ENCODE measurements at regions not wholly inside any gene's neighbourhood (a gene's known extent, or its start where the extent isn't known, plus 50 kb on each side); places are given as distances from the start of the nearest gene placed in this dataset.

- Histone ChIP-seq H3K4me3 (no peak overlapping the region), H3K36me3 (ENCODE audit: low read depth) (no peaks in the 10 kb centered on the region), H3K9me3 (peaks cover 13% of the 10 kb centered on the region), H3K4me1 (ENCODE audit: low read depth) (no peaks in the 10 kb centered on the region)
- DNase-seq (no peak), ATAC-seq (no peak)
- intact Hi-C loops (cut with DNase I, micrococcal nuclease), result no loop called here
- TF ChIP-seq, protein P1, sequence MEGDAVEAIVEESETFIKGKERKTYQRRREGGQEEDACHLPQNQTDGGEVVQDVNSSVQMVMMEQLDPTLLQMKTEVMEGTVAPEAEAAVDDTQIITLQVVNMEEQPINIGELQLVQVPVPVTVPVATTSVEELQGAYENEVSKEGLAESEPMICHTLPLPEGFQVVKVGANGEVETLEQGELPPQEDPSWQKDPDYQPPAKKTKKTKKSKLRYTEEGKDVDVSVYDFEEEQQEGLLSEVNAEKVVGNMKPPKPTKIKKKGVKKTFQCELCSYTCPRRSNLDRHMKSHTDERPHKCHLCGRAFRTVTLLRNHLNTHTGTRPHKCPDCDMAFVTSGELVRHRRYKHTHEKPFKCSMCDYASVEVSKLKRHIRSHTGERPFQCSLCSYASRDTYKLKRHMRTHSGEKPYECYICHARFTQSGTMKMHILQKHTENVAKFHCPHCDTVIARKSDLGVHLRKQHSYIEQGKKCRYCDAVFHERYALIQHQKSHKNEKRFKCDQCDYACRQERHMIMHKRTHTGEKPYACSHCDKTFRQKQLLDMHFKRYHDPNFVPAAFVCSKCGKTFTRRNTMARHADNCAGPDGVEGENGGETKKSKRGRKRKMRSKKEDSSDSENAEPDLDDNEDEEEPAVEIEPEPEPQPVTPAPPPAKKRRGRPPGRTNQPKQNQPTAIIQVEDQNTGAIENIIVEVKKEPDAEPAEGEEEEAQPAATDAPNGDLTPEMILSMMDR (IDR thresholded peaks at IDR 0.05), result no peak
Measured at GRCh38 chr11:106415510-106415909, 338.0 kb downstream of the AASDHPPT start.

DNA sequence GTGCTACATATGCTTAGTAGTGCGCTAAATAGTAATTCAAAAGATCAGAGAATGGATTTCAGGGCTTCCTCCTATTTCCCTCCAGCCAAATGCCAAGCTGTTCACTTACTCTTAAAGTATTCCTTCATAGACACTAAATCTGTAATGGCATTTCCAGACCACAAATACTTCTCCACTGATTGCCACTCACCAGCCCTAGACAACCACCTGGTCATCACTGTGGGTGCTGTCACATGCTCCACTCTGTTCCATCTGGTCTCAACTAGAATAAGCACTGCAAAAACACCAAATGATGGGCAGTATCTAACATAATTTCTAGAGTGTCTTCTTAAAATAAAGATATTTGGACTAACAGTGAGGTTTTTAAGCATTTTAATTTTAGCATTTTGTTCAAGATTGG, 341.3 kb downstream of the AASDHPPT start:
- DNase-seq, result no peak
- Histone ChIP-seq H3K9me3 (peaks cover 22% of the 10 kb centered on the region), H3K36me3 (ENCODE audit: low read depth) (no peaks in the 10 kb centered on the region), H3K4me3 (no peak overlapping the region), H3K4me1 (ENCODE audit: low read depth) (no peaks in the 10 kb centered on the region)
- TF ChIP-seq, protein P1 (IDR thresholded peaks at IDR 0.05), result no peak
- ATAC-seq, result no peak
- intact Hi-C loops (cut with DNase I, micrococcal nuclease), result no loop called here

DNA sequence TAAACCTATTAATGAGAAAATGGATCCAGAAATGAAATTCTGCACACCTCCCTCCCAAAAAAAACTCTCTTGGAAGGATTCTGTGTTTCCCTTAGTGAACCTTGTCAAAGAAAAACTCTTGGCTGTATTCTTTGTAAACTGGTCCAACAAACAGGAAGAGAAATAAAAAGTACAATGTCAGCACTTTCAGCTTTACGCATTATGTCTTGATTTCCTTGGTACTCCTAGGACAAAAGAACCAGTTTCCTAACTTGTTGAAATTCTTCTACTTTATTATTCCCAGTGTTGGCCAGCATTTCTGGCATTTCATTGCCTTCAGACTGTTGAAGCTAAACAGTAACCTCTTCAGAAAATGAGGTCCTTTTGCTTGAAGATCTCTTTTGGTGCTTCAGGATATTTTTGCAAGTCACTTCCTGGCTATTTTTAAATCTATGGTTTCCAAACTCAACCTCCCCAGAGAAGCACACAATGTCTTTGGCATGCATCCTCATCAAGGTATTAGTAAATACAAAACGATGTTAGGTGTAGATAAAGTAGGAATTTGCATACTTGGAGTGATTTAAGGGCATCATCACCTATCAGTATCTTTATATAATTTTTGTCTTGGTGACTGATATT, 342.7 kb downstream of the AASDHPPT start:
- ATAC-seq (no peak), DNase-seq (no peak)
- H3K36me3 ChIP-seq (ENCODE audit: low read depth), result no peaks in the 10 kb centered on the region
- TF ChIP-seq, protein P1 (IDR thresholded peaks at IDR 0.05), result no peak
- peaks cover 22% of the 10 kb centered on the region for H3K9me3 ChIP-seq
- intact Hi-C loops (cut with DNase I, micrococcal nuclease), result no loop called here
- H3K4me1 ChIP-seq (ENCODE audit: low read depth), result no peaks in the 10 kb centered on the region
- no peak overlapping the region for H3K4me3 ChIP-seq

- no peaks in the 10 kb centered on the region for H3K36me3 ChIP-seq (ENCODE audit: low read depth)
- DNase-seq (no peak), ATAC-seq (no peak)
- no peaks in the 10 kb centered on the region for H3K4me1 ChIP-seq (ENCODE audit: low read depth)
- peaks cover 22% of the 10 kb centered on the region for H3K9me3 ChIP-seq
- intact Hi-C loops (cut with DNase I, micrococcal nuclease), result no loop called here
- H3K4me3 ChIP-seq, result no peak overlapping the region
- TF ChIP-seq, protein P1 (IDR thresholded peaks at IDR 0.05), result no peak
Measured at GRCh38 chr11:106420686-106421085, 343.2 kb downstream of the AASDHPPT start.

GRCh38 chr11:106421676-106422292, 344.3 kb downstream of the AASDHPPT start:
- Histone ChIP-seq H3K36me3 (ENCODE audit: low read depth) (no peaks in the 10 kb centered on the region), H3K4me3 (no peak overlapping the region), H3K9me3 (peaks cover 18% of the 10 kb centered on the region), H3K4me1 (ENCODE audit: low read depth) (no peaks in the 10 kb centered on the region)
- TF ChIP-seq, protein P1 (IDR thresholded peaks at IDR 0.05), result no peak
- DNase-seq, result no peak
- intact Hi-C loops (cut with DNase I, micrococcal nuclease), result no loop called here
- ATAC-seq, result no peak

Measured in mucosa of descending colon (tissue), 3 donors.